IPS-20b (cell line): ENCODE measurements at regions not wholly inside any gene's neighbourhood (a gene's known extent, or its start where the extent isn't known, plus 50 kb on each side); places are given as distances from the start of the nearest gene placed in this dataset.
"Not testable (repeated sequence)": the region's sequence is repeated elsewhere in the genome, so short reads cannot be mapped to it uniquely, and the experiment has no call there.

Experiments used
- H3K27ac ChIP-seq: one replicate; pipeline ENCODE4 v1.5.1; 2013; ENCODE audit warnings: low read length
- H3K27me3 ChIP-seq: 2 replicates; pipeline ENCODE4 v1.6.1; 2013; ENCODE audit warnings: mild to moderate bottlenecking, low read length, inconsistent platforms; ENCODE audit not compliant: insufficient read depth
- H3K36me3 ChIP-seq: 2 replicates; pipeline ENCODE4 v1.6.1; 2013; ENCODE audit warnings: low read depth, mild to moderate bottlenecking, inconsistent platforms, low read length, moderate library complexity; ENCODE audit not compliant: insufficient read depth
- H3K4me1 ChIP-seq: 2 replicates; pipeline ENCODE4 v1.6.1; 2013; ENCODE audit warnings: mild to moderate bottlenecking, control low read depth, inconsistent platforms, low read length, moderate library complexity; ENCODE audit not compliant: insufficient read depth
- H3K4me3 ChIP-seq: 2 replicates; pipeline ENCODE4 v1.5.1; 2013; ENCODE audit warnings: mild to moderate bottlenecking, low read length, inconsistent platforms
- H3K9ac ChIP-seq: 2 replicates; pipeline ENCODE4 v1.6.1; 2013; ENCODE audit warnings: low read depth, mild to moderate bottlenecking, inconsistent platforms, low read length, moderate library complexity
- H3K9me3 ChIP-seq: 2 replicates; pipeline ENCODE4 v1.6.1; 2013; ENCODE audit warnings: mild to moderate bottlenecking, low read depth, low read length, inconsistent platforms; ENCODE audit not compliant: insufficient read depth

DNA sequence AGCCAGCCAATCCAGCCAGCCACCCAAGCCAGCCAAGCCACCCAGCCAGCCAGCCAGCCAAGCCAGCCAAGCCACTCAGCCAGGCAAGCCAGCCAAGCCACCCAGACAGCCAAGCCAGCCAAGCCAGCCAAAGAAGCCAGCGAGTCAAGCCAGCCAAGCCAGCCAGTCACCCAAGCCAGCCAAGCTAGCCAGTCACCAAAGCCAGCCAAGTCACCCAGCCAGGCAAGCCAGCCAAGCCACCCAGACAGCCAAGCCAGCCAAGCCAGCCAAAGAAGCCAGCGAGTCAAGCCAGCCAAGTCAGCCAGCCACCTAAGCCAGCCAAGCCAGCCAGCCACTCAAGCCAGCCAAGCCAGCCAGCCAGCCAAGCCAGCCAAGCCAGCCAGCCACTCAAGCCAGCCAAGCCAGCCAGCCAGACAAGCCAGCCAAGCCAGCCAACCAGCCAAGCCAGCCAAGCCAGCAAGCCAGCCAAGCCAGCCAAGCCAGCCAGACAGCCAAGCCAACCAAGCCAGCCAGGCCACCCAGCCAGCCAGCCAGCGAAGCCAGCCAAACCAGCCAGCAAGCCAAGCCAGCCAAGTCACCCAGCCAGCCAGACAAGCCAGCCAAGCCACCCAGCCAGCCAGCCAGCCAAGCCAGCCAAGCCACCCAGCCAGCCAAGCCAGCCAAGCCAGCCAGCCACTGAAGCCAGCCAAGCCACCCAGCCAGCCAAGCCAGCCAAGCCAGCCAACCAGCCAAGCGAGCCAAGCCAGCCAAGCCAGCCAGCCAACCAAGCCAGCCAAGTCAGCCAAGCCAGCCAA is 198.8 kb downstream of the GOLGA6L6 start:
- H3K4me3 ChIP-seq, H3K9ac ChIP-seq, H3K27ac ChIP-seq, H3K27me3 ChIP-seq, H3K36me3 ChIP-seq, H3K4me1 ChIP-seq: not testable (repeated sequence)
- H3K9me3 ChIP-seq, result peaks cover 75% of the 10 kb centered on the region

- H3K27ac ChIP-seq, result no peak overlapping the region
- H3K4me3 ChIP-seq, result no peak overlapping the region
- peaks cover 71% of the 10 kb centered on the region for H3K9me3 ChIP-seq
Measured at GRCh38 chr15:20341901-20342600, 199.5 kb downstream of the GOLGA6L6 start.

GRCh38 chr15:20340931-20341661 is 200.5 kb downstream of the GOLGA6L6 start:
- H3K9me3 ChIP-seq, result peaks cover 67% of the 10 kb centered on the region
- no peak overlapping the region for H3K27ac ChIP-seq
- no peaks in the 10 kb centered on the region for H3K27me3 ChIP-seq
- H3K4me1 ChIP-seq, result no peaks in the 10 kb centered on the region
- no peaks in the 10 kb centered on the region for H3K36me3 ChIP-seq
- H3K4me3 ChIP-seq, result no peak overlapping the region
- H3K9ac ChIP-seq, result no peak overlapping the region

More at GRCh38 chr15:20341901-20342600, 199.5 kb downstream of the GOLGA6L6 start:
- Histone ChIP-seq H3K9ac (no peak overlapping the region), H3K4me1 (no peaks in the 10 kb centered on the region), H3K36me3 (no peaks in the 10 kb centered on the region), H3K27me3 (no peaks in the 10 kb centered on the region)

- Histone ChIP-seq H3K27ac (no peak overlapping the region), H3K4me3 (no peak overlapping the region), H3K9ac (no peak overlapping the region), H3K9me3 (peaks cover 60% of the 10 kb centered on the region), H3K36me3 (no peaks in the 10 kb centered on the region), H3K4me1 (no peaks in the 10 kb centered on the region), H3K27me3 (no peaks in the 10 kb centered on the region)
Measured at GRCh38 chr15:20340331-20340811, 201.2 kb downstream of the GOLGA6L6 start.

- H3K27ac ChIP-seq, H3K9ac ChIP-seq, H3K27me3 ChIP-seq, H3K4me3 ChIP-seq, H3K4me1 ChIP-seq, H3K36me3 ChIP-seq: not testable (repeated sequence)
- H3K9me3 ChIP-seq, result peaks cover 49% of the 10 kb centered on the region
Measured at GRCh38 chr15:20339086-20339791, 202.4 kb downstream of the GOLGA6L6 start.

DNA sequence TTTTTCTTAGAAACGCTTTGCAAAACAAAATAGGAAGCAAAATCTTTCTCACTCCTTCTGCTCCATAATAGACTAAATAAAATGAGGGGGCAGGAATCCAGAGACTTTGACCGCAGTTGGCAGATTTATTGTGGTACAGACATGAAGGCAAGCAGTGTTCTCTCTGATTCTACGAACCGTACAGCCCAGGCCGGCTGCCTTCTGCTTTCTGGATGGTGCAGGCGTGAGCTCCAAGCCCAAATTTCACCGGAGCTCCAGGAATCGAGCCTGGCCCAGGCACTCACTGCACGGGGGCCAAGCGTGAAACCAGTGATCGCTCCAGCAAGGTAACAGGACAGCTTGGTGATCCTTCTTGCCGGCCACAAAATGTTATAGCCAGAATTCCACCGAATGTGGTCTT is 202.9 kb downstream of the GOLGA6L6 start:
- not testable (repeated sequence) for H3K4me3 ChIP-seq, H3K4me1 ChIP-seq, H3K9ac ChIP-seq, H3K27me3 ChIP-seq, H3K27ac ChIP-seq, H3K36me3 ChIP-seq
- H3K9me3 ChIP-seq, result peaks cover 43% of the 10 kb centered on the region

DNA sequence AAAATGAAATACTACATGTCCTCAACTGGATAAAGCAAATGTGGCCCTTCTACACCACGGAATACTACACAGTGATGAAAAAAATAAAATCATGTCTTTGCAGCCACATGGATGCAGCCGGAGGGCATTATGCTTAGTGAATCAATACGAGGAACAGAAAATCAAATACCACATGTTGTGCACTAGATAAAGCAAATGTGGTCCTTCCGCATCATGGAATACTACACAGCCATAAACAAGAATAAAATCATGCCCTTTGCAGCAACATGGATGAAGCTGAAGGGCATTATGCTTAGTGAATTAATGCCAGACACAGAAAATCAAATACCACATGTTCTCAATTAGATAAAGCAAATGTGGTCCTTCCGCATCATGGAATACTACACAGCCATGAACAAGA is 204.4 kb downstream of the GOLGA6L6 start:
- H3K4me3 ChIP-seq, H3K4me1 ChIP-seq, H3K27ac ChIP-seq, H3K27me3 ChIP-seq, H3K9ac ChIP-seq, H3K36me3 ChIP-seq: not testable (repeated sequence)
- H3K9me3 ChIP-seq, result peaks cover 41% of the 10 kb centered on the region

DNA sequence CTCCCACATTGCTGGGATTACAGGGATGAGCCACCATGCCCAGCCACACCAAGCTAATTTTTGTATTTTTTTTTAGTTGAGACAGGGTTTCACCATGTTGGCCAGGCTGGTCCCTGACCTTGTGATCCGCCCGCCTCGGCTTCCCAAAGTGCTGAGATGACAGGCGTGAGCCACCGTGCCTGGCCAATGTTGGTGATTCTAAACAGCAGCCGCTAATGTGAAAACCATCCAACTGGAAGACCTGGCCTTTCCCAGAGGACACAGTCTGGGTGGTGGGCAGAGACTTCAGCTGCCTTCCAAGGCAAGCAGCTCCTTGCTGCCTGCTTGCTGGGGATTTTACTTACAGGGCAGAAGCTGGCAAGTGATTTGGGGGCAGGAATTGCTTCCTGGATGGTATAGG is 207.1 kb downstream of the GOLGA6L6 start:
- not testable (repeated sequence) for H3K27ac ChIP-seq, H3K4me3 ChIP-seq, H3K4me1 ChIP-seq, H3K9ac ChIP-seq, H3K27me3 ChIP-seq, H3K36me3 ChIP-seq
- H3K9me3 ChIP-seq, result peaks cover 17% of the 10 kb centered on the region

- H3K27me3 ChIP-seq, H3K4me3 ChIP-seq, H3K4me1 ChIP-seq, H3K36me3 ChIP-seq, H3K9ac ChIP-seq, H3K27ac ChIP-seq, H3K9me3 ChIP-seq: not testable (repeated sequence)
Measured at GRCh38 chr15:20325751-20326150, 215.8 kb downstream of the GOLGA6L6 start.

DNA sequence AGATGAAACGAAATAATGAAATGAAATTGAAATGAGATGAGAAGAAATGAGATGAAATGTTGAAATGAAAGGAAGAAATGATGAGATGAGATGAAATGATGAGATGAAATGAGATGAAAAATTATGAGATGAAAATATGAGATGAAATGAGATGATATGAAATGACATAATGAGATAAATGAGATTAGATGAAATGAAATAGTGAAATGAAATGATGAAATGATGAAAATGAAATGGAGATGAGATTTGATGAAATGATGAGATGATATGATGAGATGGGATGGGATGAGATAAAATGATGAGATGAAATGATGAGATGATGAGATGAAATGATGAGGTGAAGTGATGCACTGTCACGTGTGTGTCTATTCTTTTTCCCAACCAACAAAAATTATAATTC is 224.5 kb downstream of the GOLGA6L6 start:
- H3K9me3 ChIP-seq, result peaks cover 21% of the 10 kb centered on the region; the same call in 1 of the 2 replicates
- H3K9ac ChIP-seq, H3K27me3 ChIP-seq, H3K36me3 ChIP-seq, H3K4me1 ChIP-seq, H3K4me3 ChIP-seq, H3K27ac ChIP-seq: not testable (repeated sequence)

DNA sequence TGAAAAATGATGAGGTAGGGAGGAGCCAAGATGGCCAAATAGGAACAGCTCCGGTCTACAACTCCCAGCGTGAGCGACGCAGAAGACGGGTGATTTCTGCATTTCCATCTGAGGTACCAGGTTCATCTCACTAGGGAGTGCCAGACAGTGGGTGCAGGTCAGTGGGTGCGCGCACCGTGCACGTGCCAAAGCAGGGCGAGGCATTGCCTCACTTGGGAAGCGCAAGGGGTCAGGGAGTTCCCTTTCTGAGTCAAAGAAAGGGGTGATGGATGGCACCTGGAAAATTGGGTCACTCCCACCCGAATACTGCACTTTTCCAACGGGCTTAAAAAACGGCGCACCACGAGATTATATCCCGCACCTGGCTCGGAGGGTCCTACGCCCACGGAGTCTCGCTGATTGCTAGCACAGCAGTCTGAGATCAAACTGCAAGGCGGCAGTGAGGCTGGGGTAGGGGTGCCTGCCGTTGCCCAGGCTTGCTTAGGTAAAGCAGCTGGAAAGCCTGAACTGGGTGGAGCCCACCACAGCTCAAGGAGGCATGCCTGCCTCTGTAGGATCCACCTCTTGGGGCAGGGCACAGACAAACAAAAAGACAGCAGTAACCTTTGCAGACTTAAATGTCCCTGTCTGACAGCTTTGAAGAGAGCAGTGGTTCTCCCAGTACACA is 230.5 kb downstream of the GOLGA6L6 start:
- not testable (repeated sequence) for H3K9ac ChIP-seq, H3K27me3 ChIP-seq

More for the DNA sequence above, 230.5 kb downstream of the GOLGA6L6 start:
- not testable (repeated sequence) for H3K27ac ChIP-seq, H3K4me1 ChIP-seq, H3K36me3 ChIP-seq, H3K4me3 ChIP-seq
- peaks cover 33% of the 10 kb centered on the region for H3K9me3 ChIP-seq
